Stomach (tissue), 8 donors: ENCODE measurements at regions not wholly inside any gene's neighbourhood (a gene's known extent, or its start where the extent isn't known, plus 50 kb on each side); places are given as distances from the start of the nearest gene placed in this dataset.
"Not testable (repeated sequence)": the region's sequence is repeated elsewhere in the genome, so short reads cannot be mapped to it uniquely, and the experiment has no call there.

Experiments
- DNase-seq, 2 donors: peaks; one replicate each; pipeline versions ENCODE4 v3.0.0 to v3.0.0-alpha.2; 2013 to 2019
- H3K27ac ChIP-seq, 5 donors: fragments of 200-600 bp in 4 of 5; sonication (generic) in 4 of 5; one replicate each; pipeline ENCODE4 v1.5.1; 2013 to 2019; ENCODE audit warnings: mild to moderate bottlenecking in 1 of 5, moderate library complexity in 1 of 5
- H3K27me3 ChIP-seq, 3 donors: fragments of 200-600 bp; sonication (generic); one replicate each; pipeline ENCODE4 v1.5.1; 2017 to 2019; ENCODE audit warnings: mixed run types in 1 of 3
- H3K36me3 ChIP-seq, 4 donors: fragments of 200-600 bp; sonication (generic); 1 replicate in 3 of 4; 2 replicates in 1 of 4; pipeline ENCODE4 v1.5.1; 2016 to 2019
- H3K4me1 ChIP-seq, 4 donors: fragments of 200-600 bp; sonication (generic); one replicate each; pipeline ENCODE4 v1.5.1; 2016 to 2019
- H3K4me3 ChIP-seq, 4 donors: fragments of 200-600 bp; sonication (generic) in 3 of 4; one replicate each; pipeline ENCODE4 v1.5.1; 2016 to 2019; ENCODE audit warnings: mild to moderate bottlenecking in 1 of 4
- H3K9me3 ChIP-seq, 4 donors: fragments of 200-600 bp; sonication (generic); one replicate each; pipeline ENCODE4 v1.5.1; 2016 to 2019
- CTCF ChIP-seq, 7 experiments: fragments of 450-650 bp in 4 of 7; fragments of 200-600 bp in 3 of 7; sonication (generic) in 3 of 7; IDR thresholded peaks; one replicate each; pipeline ENCODE4 v1.5.1; 2016 to 2019; ENCODE audit warnings: antibody characterized with exemption in 7 of 7, control low read depth in 2 of 7, mild to moderate bottlenecking in 1 of 7
- EP300 ChIP-seq: sonication (generic); formaldehyde crosslinking; IDR thresholded peaks from one replicate; pipeline ENCODE4 v1.6.1; 2017; ENCODE audit warnings: antibody characterized with exemption
- POLR2A ChIP-seq, 4 donors: fragments of 450-650 bp; IDR thresholded peaks; one replicate each; pipeline ENCODE4 v1.6.1; 2016; ENCODE audit warnings: antibody characterized with exemption in 4 of 4, control low read depth in 2 of 4, mild to moderate bottlenecking in 1 of 4, moderate library complexity in 1 of 4
- POLR2AphosphoS5 ChIP-seq, 3 donors: sonication (generic); formaldehyde crosslinking; IDR thresholded peaks; one replicate each; pipeline ENCODE4 v1.6.1; 2016; ENCODE audit warnings: antibody characterized with exemption in 3 of 3
- WGBS, 5 donors: extraction: QIAGEN DNeasy Blood & Tissue Kit in 3 of 5; methylation state at CpG; one replicate each; pipeline versions ENCODE4 v1.1.5 to v1.1.7; 2013 to 2018; 5-methylcytosine and 5-hydroxymethylcytosine counted together
- intact Hi-C: fragments of 100-400 bp; cut with DNase I; formaldehyde crosslinking; loops from one replicate; pipeline ENCODE4 v1.15.1; 2023; ENCODE audit warnings: low total_unique reads
- donor health status: healthy with polysubstance abuse.
- donor health status: Bipolar disorder and iron deficiency.
- donor health status: healthy.

DNA sequence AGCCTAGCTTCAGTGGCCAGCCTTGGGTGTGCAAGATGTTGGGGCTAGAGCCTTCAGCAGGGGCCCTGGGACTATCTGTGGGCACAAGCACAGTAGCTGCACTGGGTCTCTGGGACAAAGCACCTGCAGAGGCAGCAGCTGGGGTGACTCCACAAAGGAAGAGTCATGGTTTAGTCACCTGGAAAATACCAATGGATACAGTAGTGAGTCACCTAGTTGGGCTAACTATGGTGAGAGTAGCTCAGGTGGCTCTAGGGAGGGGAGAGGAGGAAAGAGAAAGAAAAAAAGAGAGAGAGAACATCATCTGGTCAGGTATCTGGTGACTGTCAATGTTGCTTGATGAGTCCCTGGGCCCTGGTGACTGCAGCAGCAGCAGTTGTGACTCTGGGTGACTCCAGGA, 72.9 kb upstream of the SPIN4 start:
- TF ChIP-seq POLR2AphosphoS5 (IDR thresholded peaks at IDR 0.05): no peak
- TF ChIP-seq POLR2A (IDR thresholded peaks at IDR 0.05): no peak
- TF ChIP-seq EP300: no peak
- TF ChIP-seq CTCF (IDR thresholded peaks at IDR 0.05): no peak
- intact Hi-C loops: no loop called here
- no peaks in the 10 kb centered on the region for H3K4me1 ChIP-seq
- H3K27me3 ChIP-seq: no peaks in the 10 kb centered on the region
- no peaks in the 10 kb centered on the region for H3K9me3 ChIP-seq
- DNase-seq: no peak
- no peak overlapping the region for H3K27ac ChIP-seq
- peaks cover 0 to 25% (median 21%) of the 10 kb centered on the region in 4 donors for H3K36me3 ChIP-seq
- H3K4me3 ChIP-seq: no peak overlapping the region

- no peak for DNase-seq
- no peak overlapping the region for H3K27ac ChIP-seq
- H3K4me3 ChIP-seq: no peak overlapping the region
- H3K27me3 ChIP-seq: no peaks in the 10 kb centered on the region
- intact Hi-C loops: no loop called here
- H3K36me3 ChIP-seq: peaks cover 0 to 10% (median under 1%) of the 10 kb centered on the region in 4 donors
- TF ChIP-seq POLR2AphosphoS5 (IDR thresholded peaks at IDR 0.05): no peak
- H3K4me1 ChIP-seq: no peaks in the 10 kb centered on the region
- H3K9me3 ChIP-seq: no peaks in the 10 kb centered on the region
Observed at GRCh38 chrX:63421411-63421810, 70.3 kb upstream of the SPIN4 start.

GRCh38 chrX:63418211-63418610, 67.1 kb upstream of the SPIN4 start:
- TF ChIP-seq POLR2A (IDR thresholded peaks at IDR 0.05) (no peak), EP300 (no peak), CTCF (IDR thresholded peaks at IDR 0.05) (no peak), POLR2AphosphoS5 (IDR thresholded peaks at IDR 0.05) (no peak)
- no peaks in the 10 kb centered on the region for H3K36me3 ChIP-seq
- 81 to 94% (median 86%) methylated on average over 4 of the region's 4 CpGs for WGBS, 5 donors
- no peaks in the 10 kb centered on the region for H3K27me3 ChIP-seq
- no peaks in the 10 kb centered on the region for H3K9me3 ChIP-seq
- H3K4me1 ChIP-seq: no peaks in the 10 kb centered on the region
- intact Hi-C loops: no loop called here
- no peak overlapping the region for H3K4me3 ChIP-seq
- no peak for DNase-seq
- H3K27ac ChIP-seq: no peak overlapping the region

DNA sequence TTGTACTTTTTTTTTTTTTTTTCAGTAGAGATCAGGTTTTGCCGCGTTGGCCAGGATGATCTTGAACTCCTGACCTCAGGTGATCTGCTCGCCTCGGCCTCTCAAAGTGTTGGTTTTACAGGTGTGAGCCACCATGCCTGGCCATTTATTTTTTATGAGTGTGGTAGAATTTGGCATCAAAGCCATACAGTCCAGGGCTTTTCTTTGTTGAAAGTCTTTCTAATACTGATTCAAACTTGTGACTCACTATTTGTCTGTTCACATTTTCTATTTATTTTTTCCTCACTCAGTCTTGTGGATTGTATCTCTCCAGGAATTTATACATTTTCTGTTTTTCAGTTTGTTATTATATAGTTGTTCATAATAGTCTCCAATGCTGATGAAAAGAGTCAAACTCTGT, 66.5 kb upstream of the SPIN4 start:
- DNase-seq: no peak
- intact Hi-C loops: no loop called here
- Histone ChIP-seq H3K4me3 (no peak overlapping the region), H3K4me1 (no peaks in the 10 kb centered on the region), H3K27ac (no peak overlapping the region), H3K27me3 (no peaks in the 10 kb centered on the region), H3K9me3 (no peaks in the 10 kb centered on the region), H3K36me3 (no peaks in the 10 kb centered on the region)
- TF ChIP-seq EP300 (no peak), CTCF (IDR thresholded peaks at IDR 0.05) (no peak), POLR2A (IDR thresholded peaks at IDR 0.05) (no peak), POLR2AphosphoS5 (IDR thresholded peaks at IDR 0.05) (no peak)
- 90 to 100% (median 93%) methylated on average over 4 of the region's 4 CpGs for WGBS, 5 donors

DNA sequence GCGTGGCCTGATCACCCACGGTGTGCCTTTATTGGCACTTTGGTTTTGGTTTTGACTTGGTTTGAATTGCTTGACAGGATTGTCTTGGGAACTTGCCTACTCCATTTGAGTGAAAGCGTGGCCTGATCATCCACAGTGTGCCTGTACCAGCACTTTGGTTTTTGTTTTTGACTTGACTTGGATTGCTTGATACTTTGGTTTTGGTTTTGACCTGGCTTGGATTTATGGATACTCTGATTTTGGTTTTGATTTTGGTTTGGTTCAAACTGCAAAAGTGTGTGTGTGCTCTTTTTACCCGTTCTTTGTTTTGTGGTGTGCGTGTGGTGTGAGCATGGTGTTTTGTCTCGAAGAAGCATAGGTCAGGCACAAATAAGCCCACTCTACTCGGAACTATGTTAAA, 58.8 kb upstream of the SPIN4 start:
- H3K27ac ChIP-seq, H3K4me3 ChIP-seq, H3K9me3 ChIP-seq, intact Hi-C loops, H3K36me3 ChIP-seq, DNase-seq, H3K27me3 ChIP-seq, H3K4me1 ChIP-seq: not testable (repeated sequence)
- 88 to 96% (median 91%) methylated on average over 7 of the region's 7 CpGs for WGBS, 5 donors

DNA sequence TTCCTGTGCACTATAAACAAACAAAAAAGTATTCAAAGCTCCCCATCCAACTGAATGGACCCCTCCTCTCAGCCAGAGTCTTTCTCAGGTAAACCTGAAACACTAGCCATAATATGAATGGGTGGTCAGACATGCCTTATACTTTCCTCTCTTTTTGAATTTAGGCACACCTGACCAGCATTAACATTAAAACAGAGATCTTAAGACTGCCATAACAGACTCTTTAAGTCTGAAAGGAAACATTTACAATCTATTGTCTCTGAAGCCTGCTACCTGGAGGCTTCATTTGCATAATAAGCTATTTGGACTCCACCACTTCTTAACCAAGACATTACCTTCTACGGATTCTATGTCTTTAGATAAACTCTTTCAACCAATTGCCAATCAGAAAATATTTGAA, 56.9 kb upstream of the SPIN4 start:
- TF ChIP-seq EP300: no peak
- H3K27me3 ChIP-seq: no peaks in the 10 kb centered on the region
- no peak overlapping the region for H3K27ac ChIP-seq
- intact Hi-C loops: no loop called here
- DNase-seq: no peak
- WGBS, 5 donors: 45 to 55% (median 50%) methylated on average over 1 of the region's 1 CpG
- H3K4me1 ChIP-seq: no peaks in the 10 kb centered on the region
- no peaks in the 10 kb centered on the region for H3K9me3 ChIP-seq
- H3K4me3 ChIP-seq: no peak overlapping the region
- H3K36me3 ChIP-seq: no peaks in the 10 kb centered on the region
